T-helper 2 cell treated with Interferon-gamma antibody and Interleukin-4, amounts not matched to agents 100 ng/mL and 5 ng/mL, for 36 hours (primary cell): ENCODE measurements at regions not wholly inside any gene's neighbourhood (a gene's known extent, or its start where the extent isn't known, plus 50 kb on each side); places are given as distances from the start of the nearest gene placed in this dataset.

ENCODE experiments used
- intact Hi-C: fragments of 100-400 bp; cut with micrococcal nuclease; formaldehyde crosslinking; loops from one replicate; pipeline ENCODE4 v1.15.1; 2023

- intact Hi-C loops = loop anchor here (2.0 to 10.0 kb wide), 6 partner anchors 42 to 1812 kb away; no protein-coding TSS in a partner anchor
Observed at GRCh38 chr1:98049370-98050135, 128.7 kb upstream of the DPYD start.

GRCh38 chr1:98048751-98049325 lies 128.0 kb upstream of the DPYD start:
- intact Hi-C loops = loop anchor here (1.0 to 10.0 kb wide), 4 partner anchors 42 to 224 kb away; partner anchors contain the start of gene DPYD

DNA sequence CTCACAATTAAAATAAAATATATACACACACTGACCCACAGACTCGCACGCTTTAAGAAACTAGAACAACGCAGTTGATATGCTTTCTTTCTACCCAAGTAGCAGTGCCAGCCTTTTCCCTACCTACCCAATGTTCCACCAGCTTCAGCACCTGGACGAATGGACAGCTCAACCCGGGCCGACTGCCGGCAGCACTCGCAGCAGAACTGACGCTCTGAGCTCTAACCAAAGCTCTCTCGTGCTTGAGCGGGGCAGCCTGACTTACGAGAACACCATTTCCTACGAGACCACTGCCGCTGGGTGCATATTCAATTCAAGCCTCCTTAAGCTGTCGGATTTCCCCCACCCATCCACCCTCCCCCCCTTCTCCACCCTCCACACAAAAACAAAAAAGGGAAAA lies 127.4 kb upstream of the DPYD start:
- intact Hi-C loops = loop anchor here (1.0 to 10.0 kb wide), 4 partner anchors 41 to 223 kb away; partner anchors contain the start of gene DPYD

DNA sequence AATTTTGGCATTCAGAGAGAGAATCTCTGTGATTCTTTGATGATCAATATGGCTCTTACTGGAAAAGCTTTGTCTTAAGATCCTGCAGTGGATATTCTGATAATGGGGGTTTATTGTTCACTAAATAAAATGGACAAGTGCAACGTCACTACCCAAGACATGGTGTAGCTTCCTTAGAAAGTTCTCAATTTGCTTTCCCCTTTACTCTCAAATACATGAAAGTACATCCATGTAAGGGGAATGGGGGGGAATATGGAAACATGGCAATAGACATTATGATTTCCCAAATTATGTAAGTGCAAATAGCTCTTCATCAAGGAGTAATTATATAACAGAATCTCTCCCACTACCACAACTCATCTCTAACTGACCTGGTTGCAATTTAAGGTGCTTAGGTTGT lies 126.3 kb upstream of the DPYD start:
- intact Hi-C loops = loop anchor here (5.0 to 10.0 kb wide), 3 partner anchors 40 to 222 kb away; no protein-coding TSS in a partner anchor

DNA sequence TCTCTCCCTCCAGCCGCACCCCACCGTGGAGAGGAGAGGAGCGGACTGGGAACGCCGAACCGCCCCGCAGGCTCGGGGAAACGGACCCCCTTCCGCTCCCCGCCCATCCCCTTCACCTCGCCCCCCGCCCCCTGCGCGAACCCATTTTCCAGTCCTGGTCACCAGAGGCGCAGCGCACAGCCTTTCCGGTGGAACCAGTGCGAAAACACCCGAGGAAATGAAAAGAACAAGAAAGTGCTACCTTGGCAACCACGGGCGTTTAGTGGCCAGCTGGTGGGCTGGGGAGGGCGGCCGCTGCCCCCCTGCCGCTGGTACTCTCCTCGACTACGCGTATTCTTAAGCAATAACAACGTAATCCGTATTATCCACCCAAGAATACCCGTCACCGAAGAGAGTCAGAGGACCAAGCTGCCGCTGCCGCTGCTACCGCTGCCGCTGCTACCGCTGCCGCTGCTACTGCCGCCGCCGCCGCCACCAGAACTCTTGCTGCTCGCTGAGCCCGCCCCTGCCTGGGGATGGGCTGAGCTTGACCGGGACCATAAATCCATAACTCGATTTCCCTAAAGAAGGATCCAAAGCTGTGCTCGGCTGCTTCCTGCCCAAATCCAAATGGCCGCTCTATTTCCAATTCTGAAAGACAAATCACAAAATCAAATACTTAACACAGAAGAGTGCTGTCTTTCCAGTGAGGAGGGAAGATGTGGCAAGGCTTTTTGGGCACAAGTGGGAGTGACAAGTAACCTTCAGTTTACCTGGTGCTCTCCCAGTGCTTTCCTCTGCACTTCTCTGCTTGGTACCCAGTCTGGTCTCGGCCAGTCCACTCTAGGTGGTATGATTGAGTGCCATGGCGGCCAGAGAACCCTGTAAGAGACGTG lies 125.2 kb upstream of the DPYD start:
- intact Hi-C loops = loop anchor here (5.0 to 10.0 kb wide), 3 partner anchors 39 to 221 kb away; no protein-coding TSS in a partner anchor

- intact Hi-C loops = loop anchor here (5.0 to 10.0 kb wide), 3 partner anchors 38 to 220 kb away; no protein-coding TSS in a partner anchor
Observed at GRCh38 chr1:98045211-98045766, 124.5 kb upstream of the DPYD start.

DNA sequence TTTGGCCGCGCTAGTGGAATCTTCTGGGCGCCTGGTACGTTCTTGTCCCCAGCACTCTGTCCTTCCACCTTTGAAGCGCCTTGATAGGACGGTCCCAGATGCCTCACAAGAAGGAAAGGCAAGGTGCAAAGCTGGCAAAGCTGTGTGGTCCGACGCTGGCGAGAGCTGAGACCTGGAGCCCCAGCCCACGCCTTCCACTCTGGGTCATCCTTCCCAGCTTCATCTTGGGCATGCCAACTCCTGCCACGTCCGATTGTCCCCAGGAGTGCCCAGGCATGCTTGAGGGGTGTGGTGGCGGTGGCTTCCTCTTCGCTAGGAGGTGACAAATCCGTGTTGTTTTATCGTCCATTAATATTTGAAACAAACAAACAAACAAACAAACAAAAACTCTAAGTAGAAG lies 123.9 kb upstream of the DPYD start:
- intact Hi-C loops = loop anchor here (5.0 to 10.0 kb wide), 3 partner anchors 37 to 220 kb away; no protein-coding TSS in a partner anchor

GRCh38 chr1:98044071-98044697 lies 123.3 kb upstream of the DPYD start:
- intact Hi-C loops = loop anchor here (10.0 kb wide), 1 partner anchor 219 kb away; no protein-coding TSS in a partner anchor

- intact Hi-C loops = no loop called here
Observed at GRCh38 chr1:98035602-98036002, 114.8 kb upstream of the DPYD start.

- intact Hi-C loops = no loop called here
Observed at GRCh38 chr1:98034505-98034904, 113.7 kb upstream of the DPYD start.

- intact Hi-C loops = no loop called here
Observed at GRCh38 chr1:98032958-98033357, 112.1 kb upstream of the DPYD start.

GRCh38 chr1:98030976-98031375 lies 110.1 kb upstream of the DPYD start:
- intact Hi-C loops = no loop called here

- intact Hi-C loops = no loop called here
Observed at GRCh38 chr1:98030483-98030882, 109.6 kb upstream of the DPYD start.

DNA sequence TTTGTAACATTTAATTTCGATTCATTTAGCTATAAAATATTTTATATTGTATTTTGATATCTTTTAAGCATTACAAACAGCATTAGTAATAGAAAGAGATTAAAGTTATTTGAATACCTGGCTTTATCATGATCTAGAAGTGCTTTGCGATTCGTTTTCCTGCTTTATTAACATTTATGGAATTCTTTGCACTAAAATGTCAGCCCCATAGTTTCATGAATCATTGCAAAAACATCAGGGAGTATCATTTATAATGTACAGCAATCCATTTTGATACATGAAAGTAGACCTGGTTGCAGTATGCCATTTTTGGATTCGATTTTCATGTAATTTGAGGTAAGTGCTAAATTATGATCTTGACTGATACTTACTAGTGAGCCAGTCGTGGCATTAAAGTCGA lies 108.0 kb upstream of the DPYD start:
- intact Hi-C loops = no loop called here

- intact Hi-C loops = no loop called here
Observed at GRCh38 chr1:98027103-98027705, 106.4 kb upstream of the DPYD start.

DNA sequence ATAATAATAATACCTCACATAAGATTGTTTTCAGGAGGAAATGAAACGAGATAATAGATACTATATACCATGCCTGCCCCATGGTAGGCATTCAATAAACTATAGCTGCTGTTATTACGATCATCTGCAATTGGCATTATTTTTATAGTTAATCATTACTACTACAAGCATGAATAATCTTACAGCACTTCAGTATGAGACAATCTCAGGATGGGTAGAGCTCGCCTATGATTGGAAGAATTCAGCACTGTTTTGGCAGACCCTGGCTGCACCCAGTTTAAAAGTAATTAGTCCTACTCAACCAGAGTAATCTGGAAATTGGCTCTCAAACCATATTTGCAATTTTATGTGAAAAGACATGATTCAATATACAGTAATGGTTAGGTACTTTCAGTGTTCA lies 105.0 kb upstream of the DPYD start:
- intact Hi-C loops = no loop called here

DNA sequence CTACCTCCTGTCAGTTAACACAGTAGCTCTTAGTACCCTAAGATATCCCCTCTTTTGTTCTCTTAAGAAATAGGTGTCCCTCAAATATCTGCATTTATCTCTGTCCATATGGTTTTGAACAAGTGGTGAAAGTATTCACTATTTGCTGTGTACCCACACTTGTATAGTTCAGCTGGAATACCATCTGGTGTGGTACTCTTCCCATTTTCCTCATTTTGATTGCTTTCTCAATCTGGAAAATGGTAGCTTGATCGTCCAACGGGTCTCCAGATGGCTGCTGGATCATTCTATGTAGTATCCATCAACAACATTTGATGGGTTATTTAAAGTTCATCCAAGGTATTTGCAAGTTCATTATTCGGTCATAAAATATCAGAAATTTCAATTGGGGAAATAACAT lies 100.3 kb upstream of the DPYD start:
- intact Hi-C loops = loop anchor here (5.0 kb wide), 1 partner anchor 99 kb away; the partner anchor contains the start of gene DPYD

- intact Hi-C loops = loop anchor here (5.0 kb wide), 1 partner anchor 97 kb away; the partner anchor contains the start of gene DPYD
Observed at GRCh38 chr1:98019747-98020146, 98.9 kb upstream of the DPYD start.

GRCh38 chr1:98018074-98018473 lies 97.2 kb upstream of the DPYD start:
- intact Hi-C loops = no loop called here

DNA sequence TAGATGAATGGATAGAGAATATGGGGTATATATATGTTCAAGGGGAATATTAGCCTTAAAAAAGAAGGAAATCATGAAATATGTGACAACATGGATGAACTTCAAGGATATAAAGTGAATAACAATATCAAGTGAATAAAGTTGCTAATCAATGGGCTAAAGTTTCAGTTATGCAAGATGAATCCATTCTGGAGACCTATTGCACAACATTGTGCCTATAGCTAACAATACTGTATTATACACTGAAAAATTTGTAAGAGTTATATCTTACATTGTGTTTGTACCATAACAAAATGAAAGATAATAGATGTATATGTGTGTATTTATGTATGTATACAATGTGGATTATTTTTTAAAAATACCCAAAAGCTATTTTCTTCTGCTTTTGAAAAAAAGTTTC lies 96.3 kb upstream of the DPYD start:
- intact Hi-C loops = no loop called here
